NCI-H1417 treated with DMSO at 0.1 percent for 48 hours (cell line): ENCODE measurements at regions not wholly inside any gene's neighbourhood (a gene's known extent, or its start where the extent isn't known, plus 50 kb on each side); places are given as distances from the start of the nearest gene placed in this dataset.

Source experiments
- DNase-seq: peaks from one replicate; lab custom pipeline; 2025; lab: John Stamatoyannopoulos, UW

DNA sequence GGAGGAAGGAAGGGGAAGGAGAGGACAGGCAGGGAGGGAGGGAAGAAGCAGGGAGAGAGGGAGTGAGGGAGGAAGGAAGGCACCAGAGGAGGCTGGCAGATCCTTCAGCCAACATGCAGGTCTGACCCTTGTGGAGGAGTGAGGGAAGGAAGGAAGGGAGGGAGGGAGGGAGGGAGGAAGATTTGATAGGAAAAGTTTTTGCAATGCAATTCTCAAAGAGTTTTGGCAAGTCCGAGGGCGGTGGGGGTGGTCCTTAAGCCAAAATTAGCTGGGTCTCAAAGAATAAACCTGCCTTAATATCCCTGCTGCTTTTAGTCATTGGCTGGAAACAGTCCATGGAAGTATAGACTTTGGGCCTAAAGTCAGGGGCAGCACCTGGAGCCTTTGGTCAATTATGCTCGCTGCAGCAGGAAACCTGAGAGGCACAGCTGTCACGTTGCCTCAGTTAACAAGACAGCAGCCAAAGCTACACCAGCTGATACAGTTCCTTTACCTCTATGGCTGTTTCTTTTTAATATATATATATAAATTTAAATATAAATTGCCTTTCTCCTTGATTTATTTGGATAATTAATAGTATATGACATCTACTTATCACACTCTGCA, 115.7 kb upstream of the RALGAPA2 start:
- no peak for DNase-seq

GRCh38 chr20:20824924-20825584, 112.6 kb upstream of the RALGAPA2 start:
- no peak for DNase-seq

DNA sequence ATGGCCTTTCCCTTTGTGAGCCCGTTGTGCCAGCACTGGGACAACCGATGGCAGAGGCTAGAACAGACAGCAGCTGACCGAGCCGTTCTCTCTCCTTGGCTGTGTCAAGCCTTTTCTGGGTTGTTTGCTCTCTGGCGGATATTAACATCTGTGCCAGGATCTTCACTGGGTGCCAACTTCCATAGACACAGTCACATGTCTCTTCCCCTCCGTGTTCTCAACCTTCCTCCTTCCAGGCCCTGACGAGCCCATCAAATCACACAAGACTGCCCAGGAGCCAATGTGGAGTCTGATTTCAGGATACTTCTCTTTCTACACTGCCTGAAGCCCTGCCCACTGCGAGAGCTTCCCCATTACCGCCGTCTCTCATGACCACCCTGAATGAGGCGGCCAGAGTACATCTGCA, 111.0 kb upstream of the RALGAPA2 start:
- no peak for DNase-seq

- DNase-seq, result no peak
These were observed 109.2 kb upstream of the RALGAPA2 start for GRCh38 chr20:20821484-20822260.

DNA sequence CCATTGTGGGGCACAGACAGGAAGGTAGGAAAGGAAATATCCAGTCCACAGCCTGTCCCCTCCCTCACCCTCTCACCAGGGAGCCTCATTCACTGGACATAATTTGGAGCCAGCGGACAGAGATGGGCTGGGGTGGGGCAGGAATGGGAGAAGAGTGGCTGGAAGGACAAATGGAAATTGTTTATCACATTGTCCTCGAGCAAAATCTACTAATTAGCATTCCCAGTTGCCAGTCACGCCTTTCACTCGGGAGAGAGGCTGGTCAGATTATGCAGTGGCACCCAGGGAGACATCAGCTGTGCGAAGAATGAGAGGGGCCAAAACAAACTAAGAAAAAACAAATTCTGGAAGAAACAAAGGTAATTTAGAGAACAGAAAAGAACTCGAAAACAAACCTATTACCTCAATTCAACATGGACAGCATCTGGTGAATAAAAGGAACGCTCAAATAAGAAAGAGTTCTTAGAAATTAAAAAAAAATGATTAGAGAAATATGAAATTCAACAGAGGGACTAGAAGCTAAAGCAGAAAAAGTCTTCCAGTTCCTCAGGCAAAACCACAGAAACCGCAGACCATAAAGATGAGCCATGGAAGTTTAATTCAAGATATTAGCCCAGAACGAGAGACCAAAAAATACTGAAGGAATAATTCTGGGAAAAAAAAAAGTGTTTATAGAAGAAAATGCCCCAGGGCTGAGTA, 108.5 kb upstream of the RALGAPA2 start:
- DNase-seq, result no peak

DNA sequence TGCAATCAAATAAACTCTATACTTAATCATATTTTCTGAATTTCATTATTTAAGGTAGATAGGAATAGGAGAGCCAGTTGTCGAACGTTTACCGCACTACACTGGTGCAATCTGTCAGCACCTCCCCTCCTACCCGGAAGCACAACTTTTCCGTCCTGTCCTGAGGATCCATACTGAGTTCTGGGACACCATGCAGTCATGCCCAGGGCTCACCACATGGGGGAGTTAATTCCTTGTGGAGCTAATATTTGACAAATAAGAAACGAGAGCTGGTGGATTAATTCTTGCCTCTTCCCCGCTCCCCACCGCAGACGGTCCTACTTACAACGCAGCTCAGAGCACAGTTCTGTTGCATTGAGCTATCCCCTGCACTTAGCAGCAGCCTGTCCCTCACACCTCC, 107.7 kb upstream of the RALGAPA2 start:
- DNase-seq, result no peak

GRCh38 chr20:20816969-20817755, 104.7 kb upstream of the RALGAPA2 start:
- DNase-seq, result no peak

- DNase-seq, result no peak
These were observed 103.4 kb upstream of the RALGAPA2 start for GRCh38 chr20:20815711-20816455.

DNA sequence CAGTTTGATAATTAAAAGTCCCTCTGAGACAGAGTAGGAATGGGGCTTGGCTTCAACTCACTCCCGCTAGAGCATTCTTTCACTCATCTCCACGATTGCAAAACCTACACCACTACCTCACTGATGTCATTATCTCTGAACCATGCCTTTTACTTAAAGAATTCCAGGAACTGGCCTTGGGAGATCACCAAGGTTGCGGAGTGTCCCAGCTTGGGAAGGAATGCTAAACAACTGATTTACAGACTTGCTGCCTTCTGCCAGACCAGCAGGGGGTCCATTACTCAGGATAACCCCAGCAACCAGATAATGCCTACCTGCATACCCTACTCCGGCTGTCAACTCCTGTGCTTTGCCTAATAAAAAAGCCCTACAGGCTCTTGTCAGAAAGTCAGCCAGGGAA, 102.2 kb upstream of the RALGAPA2 start:
- no peak for DNase-seq

DNA sequence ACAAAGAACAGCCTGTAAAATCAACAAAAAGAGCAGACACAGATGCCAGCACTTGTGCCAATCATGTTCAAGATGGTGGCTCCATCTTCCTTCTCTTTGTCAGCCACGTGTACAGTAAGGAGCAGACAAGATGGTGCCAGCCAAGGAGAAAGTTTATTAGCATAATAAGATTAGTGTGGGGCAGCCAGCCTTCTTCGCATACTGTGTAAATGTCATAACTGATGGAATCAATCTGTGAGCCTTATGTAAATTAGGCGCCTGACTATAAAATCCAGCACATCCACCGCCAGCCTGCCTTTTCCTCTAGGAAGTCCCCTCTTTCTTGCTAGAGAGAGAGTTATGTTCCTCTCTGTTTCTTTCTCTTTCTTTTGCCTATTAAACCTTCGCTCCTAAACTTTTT, 99.7 kb upstream of the RALGAPA2 start:
- no peak for DNase-seq

DNA sequence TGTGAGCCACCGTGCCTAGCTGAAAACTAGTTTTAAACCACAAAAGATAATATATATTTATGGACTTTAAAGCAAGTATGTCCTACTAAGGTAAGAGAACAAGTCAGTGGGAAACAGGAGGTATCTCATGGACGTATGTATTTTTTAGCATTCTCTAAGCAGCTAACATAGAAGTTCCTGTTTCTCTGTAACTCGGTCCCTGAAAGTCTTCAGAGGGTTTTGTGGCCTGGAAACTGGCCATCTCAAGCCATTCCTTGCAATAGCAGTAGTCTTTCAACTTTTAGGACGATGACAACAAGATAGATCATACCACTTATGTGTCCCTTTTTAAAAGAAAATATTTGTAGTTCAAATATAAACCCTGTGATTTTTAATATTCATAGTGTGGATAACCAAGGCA, 95.6 kb upstream of the RALGAPA2 start:
- no peak for DNase-seq

- DNase-seq, result no peak
These were observed 94.0 kb upstream of the RALGAPA2 start for GRCh38 chr20:20806121-20807095.

DNA sequence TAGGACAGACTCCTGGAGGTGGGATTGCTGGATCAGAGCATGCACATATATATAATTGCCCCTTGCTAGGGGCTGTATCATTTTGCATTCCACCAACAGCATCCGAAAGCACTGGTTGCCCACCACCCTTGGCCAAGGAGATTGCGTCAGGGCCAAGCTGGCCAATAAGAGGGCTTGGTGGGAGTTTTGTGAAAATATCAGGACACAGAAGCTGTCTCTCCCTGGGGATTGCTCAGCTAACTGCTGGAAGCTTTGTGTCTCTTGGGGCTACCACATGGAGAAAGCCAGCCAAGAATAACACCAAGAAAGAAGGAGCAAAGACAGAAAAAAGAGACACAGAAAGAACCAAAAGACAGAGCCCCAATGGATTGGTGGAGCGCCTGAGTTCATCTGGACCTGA, 90.6 kb upstream of the RALGAPA2 start:
- DNase-seq, result no peak

DNA sequence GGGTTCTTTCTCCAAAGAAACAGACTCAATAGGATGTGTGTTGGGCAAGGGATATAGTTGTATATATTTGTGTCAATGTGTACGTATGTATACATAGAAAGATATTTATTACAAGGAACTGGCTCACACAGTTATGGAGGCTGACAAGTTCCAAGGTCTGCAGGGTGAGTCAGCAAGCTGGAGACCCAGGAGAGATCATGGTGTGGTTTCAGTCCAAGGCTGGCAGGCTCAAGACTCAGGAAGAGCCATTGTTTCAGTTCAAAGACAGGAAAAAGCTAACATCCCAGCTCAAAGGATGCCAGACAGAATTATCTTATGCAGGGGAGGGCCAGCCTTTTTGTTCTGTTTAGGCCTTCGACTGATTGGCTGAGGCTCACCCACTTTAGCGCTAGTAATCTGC, 89.9 kb upstream of the RALGAPA2 start:
- no peak for DNase-seq

GRCh38 chr20:20799716-20800312, 87.4 kb upstream of the RALGAPA2 start:
- no peak for DNase-seq

DNA sequence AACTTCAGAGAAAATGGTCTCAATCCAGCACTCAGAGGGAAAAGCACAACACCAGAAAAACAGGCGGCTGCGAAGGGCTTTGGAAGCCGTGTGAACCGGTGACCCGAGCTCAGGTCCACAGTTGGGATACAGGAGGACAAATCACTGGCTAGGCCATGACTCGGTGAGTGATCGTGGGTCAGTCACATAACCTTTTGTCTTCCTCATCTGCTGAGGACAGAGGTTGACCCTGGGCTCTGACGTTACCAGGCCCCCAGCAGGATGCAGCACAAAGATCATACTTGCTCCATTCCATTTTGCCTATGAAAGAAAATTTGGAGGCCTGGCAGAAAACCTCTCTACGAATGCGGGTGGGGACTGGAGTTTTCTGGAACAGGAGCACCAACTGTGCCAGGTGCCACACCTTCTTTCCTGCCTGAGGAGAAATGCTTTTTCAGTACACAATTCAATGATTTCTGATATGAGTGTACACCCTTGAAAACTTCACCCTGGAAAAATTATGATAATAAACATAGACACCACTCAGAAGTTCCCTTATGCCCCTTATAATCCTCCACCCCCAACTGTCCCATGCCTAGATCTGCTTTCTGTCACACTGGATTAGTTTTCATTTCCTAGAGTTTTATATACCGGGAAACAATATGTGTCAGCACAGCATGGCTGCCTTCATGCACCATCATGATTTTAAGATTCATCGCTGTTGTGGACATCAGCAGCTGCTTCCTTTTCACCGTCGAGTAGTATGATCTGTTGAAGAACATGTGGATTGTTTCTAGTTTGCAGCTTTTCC, 85.3 kb upstream of the RALGAPA2 start:
- DNase-seq, result no peak

- DNase-seq, result no peak
These were observed 84.5 kb upstream of the RALGAPA2 start for GRCh38 chr20:20796766-20797440.

GRCh38 chr20:20795721-20796120, 83.3 kb upstream of the RALGAPA2 start:
- no peak for DNase-seq
